Neuron (in vitro differentiated cells): ENCODE measurements at regions not wholly inside any gene's neighbourhood (a gene's known extent, or its start where the extent isn't known, plus 50 kb on each side); places are given as distances from the start of the nearest gene placed in this dataset.
"Not testable (repeated sequence)": the region's sequence is repeated elsewhere in the genome, so short reads cannot be mapped to it uniquely, and the experiment has no call there.

Experiments used
- H2AFZ ChIP-seq: one replicate; pipeline ENCODE4 v1.6.1; 2013; ENCODE audit warnings: low read depth, mild to moderate bottlenecking, inconsistent platforms, low read length, moderate library complexity
- H3K27me3 ChIP-seq: one replicate; pipeline ENCODE4 v1.6.1; 2013; ENCODE audit warnings: low read length; ENCODE audit not compliant: insufficient read depth
- H3K36me3 ChIP-seq: one replicate; pipeline ENCODE4 v1.6.1; 2013; ENCODE audit warnings: low read length; ENCODE audit not compliant: insufficient read depth
- H3K4me1 ChIP-seq: one replicate; pipeline ENCODE4 v1.6.1; 2013; ENCODE audit warnings: low read length; ENCODE audit not compliant: insufficient read depth
- H3K4me3 ChIP-seq: 2 replicates; pipeline ENCODE4 v1.5.1; 2013; ENCODE audit warnings: mild to moderate bottlenecking, low read length, moderate library complexity
- H3K9me3 ChIP-seq: one replicate; pipeline ENCODE4 v1.6.1; 2013; ENCODE audit warnings: low read length

- no peak overlapping the region for H3K4me3 ChIP-seq
- no peaks in the 10 kb centered on the region for H3K9me3 ChIP-seq
- no peaks in the 10 kb centered on the region for H3K4me1 ChIP-seq
- H2AFZ ChIP-seq, result no peak overlapping the region
- no peaks in the 10 kb centered on the region for H3K27me3 ChIP-seq
- no peaks in the 10 kb centered on the region for H3K36me3 ChIP-seq
Measured at GRCh38 chr10:131363416-131363815, 51.9 kb upstream of the TCERG1L start.

- Histone ChIP-seq H3K9me3 (no peaks in the 10 kb centered on the region), H3K27me3 (no peaks in the 10 kb centered on the region), H3K4me3 (no peak overlapping the region), H3K36me3 (no peaks in the 10 kb centered on the region), H3K4me1 (no peaks in the 10 kb centered on the region), H2AFZ (no peak overlapping the region)
Measured at GRCh38 chr10:131371571-131371970, 60.0 kb upstream of the TCERG1L start.

GRCh38 chr10:131381576-131381975 lies 70.1 kb upstream of the TCERG1L start:
- Histone ChIP-seq H3K4me3 (no peak overlapping the region), H3K9me3 (no peaks in the 10 kb centered on the region), H3K36me3 (no peaks in the 10 kb centered on the region), H3K4me1 (no peaks in the 10 kb centered on the region), H3K27me3 (no peaks in the 10 kb centered on the region), H2AFZ (no peak overlapping the region)

- not testable (repeated sequence) for H3K4me1 ChIP-seq, H3K36me3 ChIP-seq, H3K9me3 ChIP-seq, H3K27me3 ChIP-seq, H3K4me3 ChIP-seq, H2AFZ ChIP-seq
Measured at GRCh38 chr10:131385161-131385872, 73.8 kb upstream of the TCERG1L start.

- no peak overlapping the region for H2AFZ ChIP-seq
- H3K27me3 ChIP-seq, result no peaks in the 10 kb centered on the region
- no peak overlapping the region for H3K4me3 ChIP-seq
- H3K36me3 ChIP-seq, result no peaks in the 10 kb centered on the region
- H3K9me3 ChIP-seq, result no peaks in the 10 kb centered on the region
- H3K4me1 ChIP-seq, result no peaks in the 10 kb centered on the region
Measured at GRCh38 chr10:131387018-131387529, 75.6 kb upstream of the TCERG1L start.

GRCh38 chr10:131391936-131392335 lies 80.4 kb upstream of the TCERG1L start:
- no peaks in the 10 kb centered on the region for H3K9me3 ChIP-seq
- no peak overlapping the region for H2AFZ ChIP-seq
- no peaks in the 10 kb centered on the region for H3K4me1 ChIP-seq

GRCh38 chr10:131396121-131397050 lies 84.9 kb upstream of the TCERG1L start:
- no peaks in the 10 kb centered on the region for H3K27me3 ChIP-seq
- H3K36me3 ChIP-seq, result no peaks in the 10 kb centered on the region
- H3K4me3 ChIP-seq, result no peak overlapping the region
- no peak overlapping the region for H2AFZ ChIP-seq
- no peaks in the 10 kb centered on the region for H3K9me3 ChIP-seq
- H3K4me1 ChIP-seq, result no peaks in the 10 kb centered on the region

More at GRCh38 chr10:131391936-131392335, 80.4 kb upstream of the TCERG1L start:
- H3K36me3 ChIP-seq, result no peaks in the 10 kb centered on the region
- no peaks in the 10 kb centered on the region for H3K27me3 ChIP-seq
- no peak overlapping the region for H3K4me3 ChIP-seq

- H3K9me3 ChIP-seq, result no peaks in the 10 kb centered on the region
- no peaks in the 10 kb centered on the region for H3K4me1 ChIP-seq
- H3K27me3 ChIP-seq, result peaks cover 5% of the 10 kb centered on the region
Measured at GRCh38 chr10:131398166-131398565, 86.6 kb upstream of the TCERG1L start.

GRCh38 chr10:131399981-131400380 lies 88.5 kb upstream of the TCERG1L start:
- H3K27me3 ChIP-seq, result peaks cover 5% of the 10 kb centered on the region
- H3K4me3 ChIP-seq, result no peak overlapping the region
- H2AFZ ChIP-seq, result no peak overlapping the region
- no peaks in the 10 kb centered on the region for H3K36me3 ChIP-seq
- H3K9me3 ChIP-seq, result no peaks in the 10 kb centered on the region
- no peaks in the 10 kb centered on the region for H3K4me1 ChIP-seq

More at GRCh38 chr10:131398166-131398565, 86.6 kb upstream of the TCERG1L start:
- H3K4me3 ChIP-seq, result no peak overlapping the region
- H3K36me3 ChIP-seq, result no peaks in the 10 kb centered on the region
- no peak overlapping the region for H2AFZ ChIP-seq

GRCh38 chr10:131400513-131400912 lies 89.0 kb upstream of the TCERG1L start:
- Histone ChIP-seq H3K27me3 (peaks cover 5% of the 10 kb centered on the region), H3K4me1 (no peaks in the 10 kb centered on the region), H2AFZ (no peak overlapping the region), H3K9me3 (no peaks in the 10 kb centered on the region), H3K4me3 (no peak overlapping the region), H3K36me3 (no peaks in the 10 kb centered on the region)

GRCh38 chr10:131402771-131403650 lies 91.5 kb upstream of the TCERG1L start:
- Histone ChIP-seq H3K27me3 (peaks cover 5% of the 10 kb centered on the region), H2AFZ (no peak overlapping the region), H3K9me3 (no peaks in the 10 kb centered on the region), H3K4me1 (no peaks in the 10 kb centered on the region), H3K4me3 (no peak overlapping the region), H3K36me3 (no peaks in the 10 kb centered on the region)

- Histone ChIP-seq H3K9me3 (no peaks in the 10 kb centered on the region), H3K4me3 (no peak overlapping the region), H3K36me3 (no peaks in the 10 kb centered on the region), H3K27me3 (peaks cover 5% of the 10 kb centered on the region), H2AFZ (no peak overlapping the region), H3K4me1 (no peaks in the 10 kb centered on the region)
Measured at GRCh38 chr10:131403936-131404335, 92.4 kb upstream of the TCERG1L start.
